ENCODE measurements at regions not wholly inside any gene's neighbourhood (a gene's known extent, or its start where the extent isn't known, plus 50 kb on each side); places are given as distances from the start of the nearest gene placed in this dataset.

DNA sequence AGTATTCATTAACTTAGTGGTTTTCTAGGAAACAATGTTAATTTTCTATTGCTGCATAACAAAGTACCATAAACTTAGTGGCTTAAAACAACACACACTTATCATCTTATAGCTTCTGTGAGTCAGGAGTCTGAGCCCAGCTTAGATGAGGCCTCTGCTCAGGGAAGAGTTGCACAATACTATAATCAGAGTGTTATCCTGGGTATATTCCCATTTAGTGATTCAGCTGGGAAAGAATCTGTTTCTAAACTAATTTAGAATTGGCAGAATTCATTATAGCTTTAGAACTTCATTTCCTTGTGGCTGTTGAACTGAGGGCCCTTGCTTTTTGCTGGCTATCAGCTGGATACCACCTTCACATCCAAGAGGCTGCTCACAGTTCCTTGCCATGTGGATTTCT lies 515.5 kb downstream of the BRINP3 start (continued):
- no peak for TF ChIP-seq NANOG (IDR thresholded peaks at IDR 0.05; ENCODE audit: borderline replicate concordance)
- TF ChIP-seq, protein P1, sequence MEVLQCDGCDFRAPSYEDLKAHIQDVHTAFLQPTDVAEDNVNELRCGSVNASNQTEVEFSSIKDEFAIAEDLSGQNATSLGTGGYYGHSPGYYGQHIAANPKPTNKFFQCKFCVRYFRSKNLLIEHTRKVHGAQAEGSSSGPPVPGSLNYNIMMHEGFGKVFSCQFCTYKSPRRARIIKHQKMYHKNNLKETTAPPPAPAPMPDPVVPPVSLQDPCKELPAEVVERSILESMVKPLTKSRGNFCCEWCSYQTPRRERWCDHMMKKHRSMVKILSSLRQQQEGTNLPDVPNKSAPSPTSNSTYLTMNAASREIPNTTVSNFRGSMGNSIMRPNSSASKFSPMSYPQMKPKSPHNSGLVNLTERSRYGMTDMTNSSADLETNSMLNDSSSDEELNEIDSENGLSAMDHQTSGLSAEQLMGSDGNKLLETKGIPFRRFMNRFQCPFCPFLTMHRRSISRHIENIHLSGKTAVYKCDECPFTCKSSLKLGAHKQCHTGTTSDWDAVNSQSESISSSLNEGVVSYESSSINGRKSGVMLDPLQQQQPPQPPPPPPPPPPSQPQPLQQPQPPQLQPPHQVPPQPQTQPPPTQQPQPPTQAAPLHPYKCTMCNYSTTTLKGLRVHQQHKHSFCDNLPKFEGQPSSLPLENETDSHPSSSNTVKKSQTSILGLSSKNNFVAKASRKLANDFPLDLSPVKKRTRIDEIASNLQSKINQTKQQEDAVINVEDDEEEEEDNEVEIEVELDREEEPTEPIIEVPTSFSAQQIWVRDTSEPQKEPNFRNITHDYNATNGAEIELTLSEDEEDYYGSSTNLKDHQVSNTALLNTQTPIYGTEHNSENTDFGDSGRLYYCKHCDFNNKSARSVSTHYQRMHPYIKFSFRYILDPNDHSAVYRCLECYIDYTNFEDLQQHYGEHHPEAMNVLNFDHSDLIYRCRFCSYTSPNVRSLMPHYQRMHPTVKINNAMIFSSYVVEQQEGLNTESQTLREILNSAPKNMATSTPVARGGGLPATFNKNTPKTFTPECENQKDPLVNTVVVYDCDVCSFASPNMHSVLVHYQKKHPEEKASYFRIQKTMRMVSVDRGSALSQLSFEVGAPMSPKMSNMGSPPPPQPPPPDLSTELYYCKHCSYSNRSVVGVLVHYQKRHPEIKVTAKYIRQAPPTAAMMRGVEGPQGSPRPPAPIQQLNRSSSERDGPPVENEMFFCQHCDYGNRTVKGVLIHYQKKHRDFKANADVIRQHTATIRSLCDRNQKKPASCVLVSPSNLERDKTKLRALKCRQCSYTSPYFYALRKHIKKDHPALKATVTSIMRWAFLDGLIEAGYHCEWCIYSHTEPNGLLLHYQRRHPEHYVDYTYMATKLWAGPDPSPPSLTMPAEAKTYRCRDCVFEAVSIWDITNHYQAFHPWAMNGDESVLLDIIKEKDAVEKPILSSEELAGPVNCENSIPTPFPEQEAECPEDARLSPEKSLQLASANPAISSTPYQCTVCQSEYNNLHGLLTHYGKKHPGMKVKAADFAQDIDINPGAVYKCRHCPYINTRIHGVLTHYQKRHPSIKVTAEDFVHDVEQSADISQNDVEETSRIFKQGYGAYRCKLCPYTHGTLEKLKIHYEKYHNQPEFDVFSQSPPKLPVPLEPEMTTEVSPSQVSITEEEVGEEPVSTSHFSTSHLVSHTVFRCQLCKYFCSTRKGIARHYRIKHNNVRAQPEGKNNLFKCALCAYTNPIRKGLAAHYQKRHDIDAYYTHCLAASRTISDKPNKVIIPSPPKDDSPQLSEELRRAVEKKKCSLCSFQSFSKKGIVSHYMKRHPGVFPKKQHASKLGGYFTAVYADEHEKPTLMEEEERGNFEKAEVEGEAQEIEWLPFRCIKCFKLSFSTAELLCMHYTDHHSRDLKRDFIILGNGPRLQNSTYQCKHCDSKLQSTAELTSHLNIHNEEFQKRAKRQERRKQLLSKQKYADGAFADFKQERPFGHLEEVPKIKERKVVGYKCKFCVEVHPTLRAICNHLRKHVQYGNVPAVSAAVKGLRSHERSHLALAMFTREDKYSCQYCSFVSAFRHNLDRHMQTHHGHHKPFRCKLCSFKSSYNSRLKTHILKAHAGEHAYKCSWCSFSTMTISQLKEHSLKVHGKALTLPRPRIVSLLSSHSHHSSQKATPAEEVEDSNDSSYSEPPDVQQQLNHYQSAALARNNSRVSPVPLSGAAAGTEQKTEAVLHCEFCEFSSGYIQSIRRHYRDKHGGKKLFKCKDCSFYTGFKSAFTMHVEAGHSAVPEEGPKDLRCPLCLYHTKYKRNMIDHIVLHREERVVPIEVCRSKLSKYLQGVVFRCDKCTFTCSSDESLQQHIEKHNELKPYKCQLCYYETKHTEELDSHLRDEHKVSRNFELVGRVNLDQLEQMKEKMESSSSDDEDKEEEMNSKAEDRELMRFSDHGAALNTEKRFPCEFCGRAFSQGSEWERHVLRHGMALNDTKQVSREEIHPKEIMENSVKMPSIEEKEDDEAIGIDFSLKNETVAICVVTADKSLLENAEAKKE (CRISPR knock-in tag; IDR thresholded peaks at IDR 0.05) = no peak

DNA sequence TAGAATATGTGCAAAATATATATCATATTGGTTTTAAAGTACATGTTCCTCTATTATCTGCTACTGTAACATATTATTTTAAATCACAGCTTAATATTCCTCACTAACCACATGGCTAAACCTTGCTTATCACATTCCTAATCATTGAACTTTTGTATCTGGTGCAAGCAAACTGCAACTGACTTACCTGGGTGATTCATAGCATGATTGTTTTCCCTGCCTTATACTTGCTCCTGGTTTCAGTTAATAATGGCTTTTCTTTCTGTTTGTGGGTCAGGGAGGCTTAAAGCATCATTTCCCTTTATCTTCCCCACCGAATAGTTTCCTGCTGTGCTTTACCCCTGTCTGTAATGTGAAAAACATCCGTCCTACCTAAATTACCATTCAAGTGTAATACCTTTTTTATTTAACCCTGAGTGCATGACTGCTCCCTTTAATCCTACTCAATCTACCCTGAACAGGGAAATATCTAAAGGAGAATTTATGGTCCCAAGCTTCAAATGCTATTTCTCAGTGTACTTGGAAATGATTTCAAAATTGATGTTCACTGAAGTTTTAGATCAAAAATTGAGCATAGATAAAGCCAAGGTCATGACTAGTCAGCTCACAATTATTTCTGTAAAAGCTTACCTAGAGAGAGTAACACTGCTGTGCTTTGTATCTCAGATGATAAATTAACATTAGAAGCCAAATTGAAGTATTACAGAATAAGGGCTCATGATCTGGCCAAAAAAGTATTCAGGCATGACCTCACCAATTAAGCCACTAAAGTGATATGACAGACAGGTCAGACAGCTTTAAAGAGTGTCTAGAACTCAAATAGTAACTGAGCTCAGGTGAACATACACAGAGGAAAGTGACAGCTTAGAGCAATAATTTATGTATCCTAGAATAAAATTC lies 507.1 kb downstream of the BRINP3 start:
- peak; percentile 43; the same call in 1 of the 3 replicates for ATAC-seq
- Histone ChIP-seq H3K27me3 (ENCODE audit: insufficient read depth) (no peaks in the 10 kb centered on the region), H3K9me2 (ENCODE audit: insufficient read depth) (no peaks in the 10 kb centered on the region), H3K36me3 (ENCODE audit: insufficient read depth) (no peaks in the 10 kb centered on the region), H3K27ac (ENCODE audit: low read depth) (no peak overlapping the region), H4K20me1 (replicated peaks; ENCODE audit: insufficient read depth) (no peaks in the 10 kb centered on the region), H2AFZ (no peak overlapping the region), H3K4me2 (peak overlapping the region; percentile 19), H3K4me1 (ENCODE audit: insufficient read depth) (peaks cover 15% of the 10 kb centered on the region), H3K79me2 (replicated peaks; ENCODE audit: insufficient read depth) (no peaks in the 10 kb centered on the region), H3K4me3 (no peak overlapping the region), H3F3A (replicated peaks; ENCODE audit: low read depth) (no peaks in the 10 kb centered on the region)
- peak; percentile 12 for DNase-seq (ENCODE audit: low spot score)
- no peaks in the 10 kb centered on the region for H3K36me3 Mint-ChIP-seq (ENCODE audit: low read depth)
- H3K27me3 Mint-ChIP-seq (ENCODE audit: insufficient read depth, low read depth, poor library complexity) = peaks cover 1% of the 10 kb centered on the region
- H3K4me3 Mint-ChIP-seq = no peak overlapping the region
- no peak overlapping the region for H3K27ac Mint-ChIP-seq
- peaks cover 12% of the 10 kb centered on the region for H3K4me1 Mint-ChIP-seq
- no peaks in the 10 kb centered on the region for H3K9me3 Mint-ChIP-seq
- TF ChIP-seq CREB1 (CRISPR knock-in tag; IDR thresholded peaks at IDR 0.05; ENCODE audit: low read depth) = no peak
- no peak for TF ChIP-seq ZNF114 (CRISPR knock-in tag; IDR thresholded peaks at IDR 0.05)
- TF ChIP-seq JUNB (IDR thresholded peaks at IDR 0.05; ENCODE audit: unreplicated experiment) = no peak
- TF ChIP-seq, protein P2, sequence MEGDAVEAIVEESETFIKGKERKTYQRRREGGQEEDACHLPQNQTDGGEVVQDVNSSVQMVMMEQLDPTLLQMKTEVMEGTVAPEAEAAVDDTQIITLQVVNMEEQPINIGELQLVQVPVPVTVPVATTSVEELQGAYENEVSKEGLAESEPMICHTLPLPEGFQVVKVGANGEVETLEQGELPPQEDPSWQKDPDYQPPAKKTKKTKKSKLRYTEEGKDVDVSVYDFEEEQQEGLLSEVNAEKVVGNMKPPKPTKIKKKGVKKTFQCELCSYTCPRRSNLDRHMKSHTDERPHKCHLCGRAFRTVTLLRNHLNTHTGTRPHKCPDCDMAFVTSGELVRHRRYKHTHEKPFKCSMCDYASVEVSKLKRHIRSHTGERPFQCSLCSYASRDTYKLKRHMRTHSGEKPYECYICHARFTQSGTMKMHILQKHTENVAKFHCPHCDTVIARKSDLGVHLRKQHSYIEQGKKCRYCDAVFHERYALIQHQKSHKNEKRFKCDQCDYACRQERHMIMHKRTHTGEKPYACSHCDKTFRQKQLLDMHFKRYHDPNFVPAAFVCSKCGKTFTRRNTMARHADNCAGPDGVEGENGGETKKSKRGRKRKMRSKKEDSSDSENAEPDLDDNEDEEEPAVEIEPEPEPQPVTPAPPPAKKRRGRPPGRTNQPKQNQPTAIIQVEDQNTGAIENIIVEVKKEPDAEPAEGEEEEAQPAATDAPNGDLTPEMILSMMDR (conservative IDR thresholded peaks at IDR 0.05; ENCODE audit: low read depth in 2 of 2) = no peak
- TF ChIP-seq EZH2phosphoT487 (IDR thresholded peaks at IDR 0.05; ENCODE audit: unreplicated experiment) = no peak
- TF ChIP-seq ZNF331 (CRISPR knock-in tag; IDR thresholded peaks at IDR 0.05; ENCODE audit: low read depth) = no peak
- no peak for TF ChIP-seq NANOG (IDR thresholded peaks at IDR 0.05; ENCODE audit: borderline replicate concordance)
- no peak for TF ChIP-seq STAT1 (IDR thresholded peaks at IDR 0.05; ENCODE audit: unreplicated experiment)

Data from GM23338 (cell line).